ENCODE measurements at regions not wholly inside any gene's neighbourhood (a gene's known extent, or its start where the extent isn't known, plus 50 kb on each side); places are given as distances from the start of the nearest gene placed in this dataset.
"Not testable (repeated sequence)": the region's sequence is repeated elsewhere in the genome, so short reads cannot be mapped to it uniquely, and the experiment has no call there.

- H3K9me3 ChIP-seq, result peaks cover 0 to 21% (median 2%) of the 10 kb centered on the region in 4 donors
- not testable (repeated sequence) for H3K4me1 ChIP-seq, H3K27me3 ChIP-seq, H3K4me3 ChIP-seq, H3K36me3 ChIP-seq, H3K27ac ChIP-seq, DNase-seq
Measured at GRCh38 chr4:49117951-49118350, 131.9 kb downstream of the CWH43 start.

GRCh38 chr4:49118379-49119212 lies 132.5 kb downstream of the CWH43 start:
- not testable (repeated sequence) for DNase-seq, H3K27ac ChIP-seq, H3K4me1 ChIP-seq, H3K36me3 ChIP-seq, H3K4me3 ChIP-seq, H3K27me3 ChIP-seq
- peaks cover 0 to 21% (median 2%) of the 10 kb centered on the region in 4 donors for H3K9me3 ChIP-seq

- H3K9me3 ChIP-seq, result peaks cover 0 to 19% (median 2%) of the 10 kb centered on the region in 4 donors
- not testable (repeated sequence) for H3K4me1 ChIP-seq, H3K27me3 ChIP-seq, H3K4me3 ChIP-seq, DNase-seq, H3K27ac ChIP-seq, H3K36me3 ChIP-seq
Measured at GRCh38 chr4:49119345-49119744, 133.3 kb downstream of the CWH43 start.

GRCh38 chr4:49120042-49120779 lies 134.1 kb downstream of the CWH43 start:
- not testable (repeated sequence) for DNase-seq, H3K36me3 ChIP-seq, H3K4me3 ChIP-seq, H3K27ac ChIP-seq, H3K27me3 ChIP-seq, H3K4me1 ChIP-seq
- peaks cover 0 to 19% (median 2%) of the 10 kb centered on the region in 4 donors for H3K9me3 ChIP-seq

- DNase-seq, H3K36me3 ChIP-seq, H3K27ac ChIP-seq, H3K4me3 ChIP-seq, H3K4me1 ChIP-seq, H3K27me3 ChIP-seq: not testable (repeated sequence)
- peaks cover 0 to 19% (median 2%) of the 10 kb centered on the region in 4 donors for H3K9me3 ChIP-seq
Measured at GRCh38 chr4:49120804-49121203, 134.7 kb downstream of the CWH43 start.

- H3K36me3 ChIP-seq, H3K4me1 ChIP-seq, H3K4me3 ChIP-seq, H3K27ac ChIP-seq, DNase-seq, H3K9me3 ChIP-seq, H3K27me3 ChIP-seq: not testable (repeated sequence)
Measured at GRCh38 chr4:49126443-49126842, 140.4 kb downstream of the CWH43 start.

GRCh38 chr4:49126858-49127257 lies 140.8 kb downstream of the CWH43 start:
- not testable (repeated sequence) for H3K27me3 ChIP-seq, H3K36me3 ChIP-seq, H3K9me3 ChIP-seq, DNase-seq, H3K27ac ChIP-seq, H3K4me1 ChIP-seq, H3K4me3 ChIP-seq

- H3K36me3 ChIP-seq, H3K9me3 ChIP-seq, H3K4me3 ChIP-seq, H3K4me1 ChIP-seq, H3K27ac ChIP-seq, DNase-seq, H3K27me3 ChIP-seq: not testable (repeated sequence)
Measured at GRCh38 chr4:49129385-49129784, 143.3 kb downstream of the CWH43 start.

GRCh38 chr4:49129870-49130269 lies 143.8 kb downstream of the CWH43 start:
- H3K4me1 ChIP-seq, H3K36me3 ChIP-seq, H3K4me3 ChIP-seq, DNase-seq, H3K27ac ChIP-seq, H3K9me3 ChIP-seq, H3K27me3 ChIP-seq: not testable (repeated sequence)

GRCh38 chr4:49130724-49131123 lies 144.6 kb downstream of the CWH43 start:
- not testable (repeated sequence) for H3K27ac ChIP-seq, H3K4me1 ChIP-seq, H3K27me3 ChIP-seq, DNase-seq, H3K36me3 ChIP-seq, H3K9me3 ChIP-seq, H3K4me3 ChIP-seq

- H3K4me3 ChIP-seq, H3K9me3 ChIP-seq, H3K27me3 ChIP-seq, H3K4me1 ChIP-seq, H3K27ac ChIP-seq, DNase-seq, H3K36me3 ChIP-seq: not testable (repeated sequence)
Measured at GRCh38 chr4:49137043-49137442, 151.0 kb downstream of the CWH43 start.

GRCh38 chr4:49137961-49138360 lies 151.9 kb downstream of the CWH43 start:
- not testable (repeated sequence) for H3K27ac ChIP-seq, H3K36me3 ChIP-seq, DNase-seq, H3K27me3 ChIP-seq, H3K9me3 ChIP-seq, H3K4me3 ChIP-seq, H3K4me1 ChIP-seq

GRCh38 chr4:49138818-49139217 lies 152.7 kb downstream of the CWH43 start:
- H3K4me3 ChIP-seq, DNase-seq: not testable (repeated sequence)

GRCh38 chr4:49139513-49139912 lies 153.4 kb downstream of the CWH43 start:
- H3K9me3 ChIP-seq, H3K36me3 ChIP-seq, H3K27ac ChIP-seq, H3K4me1 ChIP-seq, H3K4me3 ChIP-seq, H3K27me3 ChIP-seq, DNase-seq: not testable (repeated sequence)

More at GRCh38 chr4:49138818-49139217, 152.7 kb downstream of the CWH43 start:
- H3K4me1 ChIP-seq, H3K27me3 ChIP-seq, H3K27ac ChIP-seq, H3K9me3 ChIP-seq, H3K36me3 ChIP-seq: not testable (repeated sequence)

GRCh38 chr4:49140351-49140750 lies 154.3 kb downstream of the CWH43 start:
- peak in 2 of 3 donors; percentile 80 to 83 for DNase-seq
- H3K4me3 ChIP-seq, H3K4me1 ChIP-seq, H3K27me3 ChIP-seq, H3K36me3 ChIP-seq, H3K9me3 ChIP-seq, H3K27ac ChIP-seq: not testable (repeated sequence)
